ENCODE measurements at regions not wholly inside any gene's neighbourhood (a gene's known extent, or its start where the extent isn't known, plus 50 kb on each side); places are given as distances from the start of the nearest gene placed in this dataset.

- H3K23ac ChIP-seq (ENCODE audit: insufficient read length), result no peak overlapping the region
- no peak overlapping the region for H3K18ac ChIP-seq (ENCODE audit: extremely low read depth, low read length)
- no peak overlapping the region for H2BK20ac ChIP-seq (ENCODE audit: low read length)
- no peak overlapping the region for H2BK5ac ChIP-seq (ENCODE audit: low read depth, low read length)
- H2BK15ac ChIP-seq (ENCODE audit: low read length), result no peak overlapping the region
- ChIA-PET CTCF (ENCODE audit: partially characterized antibody) (interaction anchor here (1.2 kb wide), 1 partner anchor 20 kb away, joined by 7 read pairs; no protein-coding TSS in a partner anchor), POLR2A (ENCODE audit: partially characterized antibody) (no interaction called here)
- no peak overlapping the region for H3K56ac ChIP-seq (replicated peaks; ENCODE audit: insufficient read length, low read depth, low read length)
- no peaks in the 10 kb centered on the region for H3K9me3 ChIP-seq (ENCODE audit: insufficient read depth in 2 of 2, low read depth in 1 of 2, low read length in 1 of 2)
- no peak overlapping the region for H2BK120ac ChIP-seq (replicated peaks; ENCODE audit: low read depth, low read length)
- 93% methylated on average over 3 of the region's 3 CpGs; no CpG with 5 or more reads in 1 of the 2 experiments for WGBS, 2 experiments (ENCODE audit: extremely low coverage in 1 of 2, insufficient coverage in 1 of 2, insufficient read length in 1 of 2, insufficient replicate concordance in 2 of 2, low coverage in 1 of 2, low lambda C conversion rate in 2 of 2, missing lambda C conversion rate in 1 of 2)
- no peaks in the 10 kb centered on the region for H3K36me3 ChIP-seq (ENCODE audit: control insufficient read depth in 2 of 4, insufficient read depth in 4 of 4, low read length in 3 of 4)
- H2AFZ ChIP-seq (ENCODE audit: low read length), result no peak overlapping the region
- H3K4me1 ChIP-seq (replicated peaks in 1 of 4; ENCODE audit: control insufficient read depth in 3 of 4, insufficient read depth in 4 of 4, low read length in 3 of 4), result peaks cover 0 to 4% (median 2%) of the 10 kb centered on the region in 4 experiments; a peak in 2 of 7 replicates
- no peak overlapping the region for H4K8ac ChIP-seq (ENCODE audit: extremely low read depth, insufficient read depth, low read length)
- no peak overlapping the region for H2BK12ac ChIP-seq (ENCODE audit: low read depth, low read length)
- H4K5ac ChIP-seq (ENCODE audit: insufficient read length, low read depth, low read length), result no peak overlapping the region
- H3K9ac ChIP-seq (replicated peaks in 1 of 4; ENCODE audit: extremely low read depth in 1 of 4, low read depth in 3 of 4, low read length in 3 of 4), result no peak overlapping the region
- H3K79me1 ChIP-seq (ENCODE audit: low read depth, low read length), result no peaks in the 10 kb centered on the region
- no peak overlapping the region for H3K4ac ChIP-seq (replicated peaks; ENCODE audit: insufficient read length, low read depth, low read length)
- no peaks in the 10 kb centered on the region for H4K20me1 ChIP-seq (replicated peaks in 1 of 2; ENCODE audit: control insufficient read depth in 1 of 2, insufficient read depth in 2 of 2, low read length in 2 of 2)
- H3K27me3 ChIP-seq (replicated peaks in 1 of 4; ENCODE audit: control insufficient read depth in 3 of 4, extremely low read depth in 1 of 4, insufficient read depth in 3 of 4, low read length in 3 of 4), result no peaks in the 10 kb centered on the region
- H3K23me2 ChIP-seq (ENCODE audit: low read depth, low read length), result no peaks in the 10 kb centered on the region
- no peak overlapping the region for H4K91ac ChIP-seq (replicated peaks; ENCODE audit: insufficient read length, low read length)
- H2AK5ac ChIP-seq (ENCODE audit: low read depth, low read length), result no peak overlapping the region
- H3K14ac ChIP-seq (ENCODE audit: insufficient read length), result no peak overlapping the region
- no peak overlapping the region for H3K27ac ChIP-seq (ENCODE audit: low read depth, low read length)
- TF ChIP-seq RAD21 (IDR thresholded peaks at IDR 0.05 in 1 of 2, conservative IDR thresholded peaks at IDR 0.05 in 1 of 2; ENCODE audit: low read depth in 2 of 2, low read length in 2 of 2) (no peak), SUZ12 (IDR thresholded peaks at IDR 0.05; ENCODE audit: low read length) (no peak), ASH2L (IDR thresholded peaks at IDR 0.05; ENCODE audit: low read length) (no peak)
- no peaks in the 10 kb centered on the region for H3K79me2 ChIP-seq (ENCODE audit: control insufficient read depth in 1 of 2, insufficient read depth in 2 of 2, low read length in 2 of 2)
- no peak overlapping the region for H3K4me2 ChIP-seq (ENCODE audit: insufficient read depth in 1 of 2, low read depth in 2 of 2, low read length in 2 of 2)
- no peak overlapping the region for H3K4me3 ChIP-seq (ENCODE audit: extremely low read depth in 1 of 4, insufficient read depth in 2 of 4, low read depth in 3 of 4, low read length in 4 of 4)
- no peak for FAIRE-seq
- DNase-seq (ENCODE audit: low read depth in 1 of 2, low spot score in 2 of 2), result no peak
These were observed 75.3 kb upstream of the RIPOR2 start for GRCh38 chr6:25010902-25011625.

Measured in H1 (cell line).